H9 (cell line): ENCODE measurements at regions not wholly inside any gene's neighbourhood (a gene's known extent, or its start where the extent isn't known, plus 50 kb on each side); places are given as distances from the start of the nearest gene placed in this dataset.

ENCODE experiments used
- DNase-seq: peaks from one replicate; pipeline ENCODE4 v3.0.0-alpha.2; 2017
- H2AFZ ChIP-seq: one replicate; pipeline ENCODE4 v1.6.1; 2013; ENCODE audit warnings: mild to moderate bottlenecking, low read length, control low read depth, moderate library complexity
- H2AK5ac ChIP-seq: 2 replicates; pipeline ENCODE4 v1.6.1; 2013; ENCODE audit warnings: low read length, control low read depth, mixed read lengths; ENCODE audit not compliant: insufficient read length
- H2BK120ac ChIP-seq: one replicate; pipeline ENCODE4 v1.6.1; 2013; ENCODE audit warnings: low read depth, mild to moderate bottlenecking, low read length, control low read depth, inconsistent platforms; ENCODE audit not compliant: poor library complexity, severe bottlenecking
- H2BK12ac ChIP-seq: 2 replicates; pipeline ENCODE4 v1.6.1; 2013; ENCODE audit warnings: low read length, control low read depth, mixed read lengths, low read depth; ENCODE audit not compliant: insufficient read length
- H2BK15ac ChIP-seq: 2 replicates; pipeline ENCODE4 v1.6.1; 2013; ENCODE audit warnings: low read depth, low read length, control low read depth
- H2BK20ac ChIP-seq: one replicate; pipeline ENCODE4 v1.6.1; 2013; ENCODE audit warnings: low read depth, mild to moderate bottlenecking, low read length, control low read depth, inconsistent platforms; ENCODE audit not compliant: poor library complexity, severe bottlenecking
- H2BK5ac ChIP-seq: 2 replicates; pipeline ENCODE4 v1.6.1; 2013; ENCODE audit warnings: low read length, control low read depth, mixed read lengths; ENCODE audit not compliant: insufficient read length
- H3K14ac ChIP-seq: 2 replicates; pipeline ENCODE4 v1.6.1; 2013; ENCODE audit warnings: low read length, control low read depth; ENCODE audit not compliant: insufficient read depth
- H3K18ac ChIP-seq: 2 replicates; pipeline ENCODE4 v1.6.1; 2013; ENCODE audit warnings: low read depth, mild to moderate bottlenecking, mixed read lengths, low read length, control low read depth; ENCODE audit not compliant: insufficient read length
- H3K23ac ChIP-seq: 2 replicates; pipeline ENCODE4 v1.6.1; 2013; ENCODE audit warnings: low read length, control low read depth, mixed read lengths, low read depth; ENCODE audit not compliant: insufficient read length
- H3K23me2 ChIP-seq: 2 replicates; pipeline ENCODE4 v1.6.1; 2013; ENCODE audit warnings: low read depth, mild to moderate bottlenecking, mixed read lengths, low read length, control low read depth; ENCODE audit not compliant: insufficient read length, poor library complexity, severe bottlenecking
- H3K27ac ChIP-seq: 2 replicates; pipeline ENCODE4 v1.5.1; 2013; ENCODE audit warnings: low read length, control low read depth, mixed read lengths, low read depth; ENCODE audit not compliant: insufficient read length
- H3K27me3 ChIP-seq: 2 replicates; pipeline ENCODE4 v1.6.1; 2013; ENCODE audit warnings: low read length, control low read depth, inconsistent platforms; ENCODE audit not compliant: insufficient read depth
- H3K4ac ChIP-seq: 2 replicates; pipeline ENCODE4 v1.6.1; 2013; ENCODE audit warnings: low read depth, mild to moderate bottlenecking, control low read depth, inconsistent platforms, low read length, moderate library complexity
- H3K4me1 ChIP-seq: 2 replicates; pipeline ENCODE4 v1.6.1; 2013; ENCODE audit warnings: low read length, control low read depth, inconsistent platforms; ENCODE audit not compliant: insufficient read depth
- H3K4me2 ChIP-seq: 2 replicates; pipeline ENCODE4 v1.6.1; 2013; ENCODE audit warnings: low read length, control low read depth, mixed read lengths; ENCODE audit not compliant: insufficient read length, insufficient read depth
- H3K56ac ChIP-seq: 2 replicates; pipeline ENCODE4 v1.6.1; 2013; ENCODE audit warnings: low read depth, mild to moderate bottlenecking, mixed read lengths, low read length, control low read depth; ENCODE audit not compliant: insufficient read length
- H3K79me1 ChIP-seq: 2 replicates; pipeline ENCODE4 v1.6.1; 2013; ENCODE audit warnings: low read depth, mild to moderate bottlenecking, moderate library complexity, low read length, control low read depth, inconsistent platforms; ENCODE audit not compliant: insufficient read depth, poor library complexity, severe bottlenecking
- H3K79me2 ChIP-seq: 2 replicates; pipeline ENCODE4 v1.6.1; 2013; ENCODE audit warnings: low read length, control low read depth, inconsistent platforms; ENCODE audit not compliant: insufficient read depth
- H3K9ac ChIP-seq: 2 replicates; pipeline ENCODE4 v1.6.1; 2013; ENCODE audit warnings: low read length, control low read depth, mixed read lengths; ENCODE audit not compliant: insufficient read length; ENCODE audit errors: extremely low read depth
- H3K9me3 ChIP-seq: one replicate; pipeline ENCODE4 v1.6.1; 2013; ENCODE audit warnings: low read depth, low read length, inconsistent platforms; ENCODE audit not compliant: control insufficient read depth
- H3T11ph ChIP-seq: one replicate; pipeline ENCODE4 v1.6.1; 2013; ENCODE audit warnings: mild to moderate bottlenecking, low read length, control low read depth, inconsistent platforms
- H4K20me1 ChIP-seq: one replicate; pipeline ENCODE4 v1.6.1; 2013; ENCODE audit not compliant: control insufficient read depth, insufficient read length, insufficient read depth
- H4K5ac ChIP-seq: 2 replicates; pipeline ENCODE4 v1.6.1; 2013; ENCODE audit warnings: low read depth, mild to moderate bottlenecking, mixed read lengths, low read length, control low read depth; ENCODE audit not compliant: insufficient read length
- H4K8ac ChIP-seq: replicated peaks from 2 replicates; pipeline ENCODE4 v1.6.1; 2013; ENCODE audit warnings: low read length, control low read depth, mixed read lengths, low read depth; ENCODE audit not compliant: insufficient read length
- H4K91ac ChIP-seq: 2 replicates; pipeline ENCODE4 v1.6.1; 2013; ENCODE audit warnings: low read depth, mild to moderate bottlenecking, moderate library complexity, mixed read lengths, low read length, control low read depth; ENCODE audit not compliant: insufficient read length
- H3K27ac Mint-ChIP-seq, 3 experiments: 2 replicates in 2 of 3; 3 replicates in 1 of 3; pipeline ENCODE4 v1.8.0; 2020 to 2021; ENCODE audit warnings: mixed read lengths in 3 of 3, mild to moderate bottlenecking in 1 of 3, moderate library complexity in 1 of 3
- H3K27me3 Mint-ChIP-seq: 2 replicates; pipeline ENCODE4 v1.8.0; 2021; ENCODE audit warnings: low read depth, mild to moderate bottlenecking, moderate library complexity, mixed read lengths
- H3K36me3 Mint-ChIP-seq, 3 experiments: 2 replicates in 2 of 3; 3 replicates in 1 of 3; pipeline ENCODE4 v1.8.0; 2020 to 2021; ENCODE audit warnings: low read depth in 3 of 3, mixed read lengths in 3 of 3; ENCODE audit not compliant: insufficient read depth in 1 of 3
- H3K4me1 Mint-ChIP-seq, 2 experiments: 2 replicates each; pipeline ENCODE4 v1.8.0; 2020; ENCODE audit warnings: mixed read lengths in 2 of 2
- H3K4me3 Mint-ChIP-seq, 2 experiments: 2 replicates in 1 of 2; 3 replicates in 1 of 2; pipeline ENCODE4 v1.8.0; 2020 to 2021; ENCODE audit warnings: mild to moderate bottlenecking in 2 of 2, mixed read lengths in 2 of 2, moderate library complexity in 1 of 2
- H3K9me3 Mint-ChIP-seq, 2 experiments: 2 replicates in 1 of 2; 3 replicates in 1 of 2; pipeline ENCODE4 v1.8.0; 2020; ENCODE audit warnings: mild to moderate bottlenecking in 2 of 2, mixed read lengths in 2 of 2, moderate library complexity in 1 of 2
- WGBS: extraction: QIAGEN DNeasy Blood & Tissue Kit; methylation state at CpG from one replicate; pipeline ENCODE4 v1.1.7; 2013; ENCODE audit warnings: missing lambda C conversion rate, low lambda C conversion rate, mixed read lengths; ENCODE audit not compliant: insufficient read length; ENCODE audit errors: extremely low coverage; 5-methylcytosine and 5-hydroxymethylcytosine counted together
- TF ChIP-seq, protein P1 (sequence below): fragments of 200-600 bp; sonication (generic); conservative IDR thresholded peaks from 3 replicates; pipeline ENCODE4 v1.8.0; 2021; ENCODE audit warnings: antibody characterized with exemption, mild to moderate bottlenecking

- Histone ChIP-seq H2AK5ac (no peak overlapping the region), H3K4ac (no peak overlapping the region), H3K9me3 (no peaks in the 10 kb centered on the region), H3T11ph (no peak overlapping the region), H3K18ac (no peak overlapping the region), H3K79me2 (no peaks in the 10 kb centered on the region), H3K4me2 (no peak overlapping the region), H4K5ac (no peak overlapping the region), H4K20me1 (no peaks in the 10 kb centered on the region), H3K27ac (no peak overlapping the region), H3K4me1 (peaks cover 5% of the 10 kb centered on the region; the same call in 1 of the 2 replicates), H2BK15ac (no peak overlapping the region), H3K14ac (no peak overlapping the region), H3K9ac (no peak overlapping the region), H4K91ac (no peak overlapping the region), H2BK120ac (no peak overlapping the region), H3K27me3 (no peaks in the 10 kb centered on the region), H2BK20ac (no peak overlapping the region), H2BK12ac (no peak overlapping the region), H2BK5ac (no peak overlapping the region), H3K56ac (no peak overlapping the region), H2AFZ (no peak overlapping the region), H4K8ac (no peak overlapping the region), H3K23me2 (no peaks in the 10 kb centered on the region), H3K79me1 (no peaks in the 10 kb centered on the region), H3K23ac (no peak overlapping the region)
- no peaks in the 10 kb centered on the region for H3K27me3 Mint-ChIP-seq
- H3K27ac Mint-ChIP-seq = no peak overlapping the region; a peak in 1 of 7 replicates
- no peaks in the 10 kb centered on the region for H3K36me3 Mint-ChIP-seq
- no CpG with 5 or more reads among the region's 1 CpG for WGBS
- no peak for DNase-seq
- H3K4me3 Mint-ChIP-seq = no peak overlapping the region
- TF ChIP-seq, protein P1, sequence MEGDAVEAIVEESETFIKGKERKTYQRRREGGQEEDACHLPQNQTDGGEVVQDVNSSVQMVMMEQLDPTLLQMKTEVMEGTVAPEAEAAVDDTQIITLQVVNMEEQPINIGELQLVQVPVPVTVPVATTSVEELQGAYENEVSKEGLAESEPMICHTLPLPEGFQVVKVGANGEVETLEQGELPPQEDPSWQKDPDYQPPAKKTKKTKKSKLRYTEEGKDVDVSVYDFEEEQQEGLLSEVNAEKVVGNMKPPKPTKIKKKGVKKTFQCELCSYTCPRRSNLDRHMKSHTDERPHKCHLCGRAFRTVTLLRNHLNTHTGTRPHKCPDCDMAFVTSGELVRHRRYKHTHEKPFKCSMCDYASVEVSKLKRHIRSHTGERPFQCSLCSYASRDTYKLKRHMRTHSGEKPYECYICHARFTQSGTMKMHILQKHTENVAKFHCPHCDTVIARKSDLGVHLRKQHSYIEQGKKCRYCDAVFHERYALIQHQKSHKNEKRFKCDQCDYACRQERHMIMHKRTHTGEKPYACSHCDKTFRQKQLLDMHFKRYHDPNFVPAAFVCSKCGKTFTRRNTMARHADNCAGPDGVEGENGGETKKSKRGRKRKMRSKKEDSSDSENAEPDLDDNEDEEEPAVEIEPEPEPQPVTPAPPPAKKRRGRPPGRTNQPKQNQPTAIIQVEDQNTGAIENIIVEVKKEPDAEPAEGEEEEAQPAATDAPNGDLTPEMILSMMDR = no peak
- peaks cover 10% of the 10 kb centered on the region in 2 experiments; a peak in 3 of 4 replicates for H3K4me1 Mint-ChIP-seq
- no peaks in the 10 kb centered on the region for H3K9me3 Mint-ChIP-seq
Observed at GRCh38 chr6:104596091-104596490, 263.6 kb downstream of the HACE1 start.
